Astrocyte (in vitro differentiated cells and primary cell): ENCODE measurements at regions not wholly inside any gene's neighbourhood (a gene's known extent, or its start where the extent isn't known, plus 50 kb on each side); places are given as distances from the start of the nearest gene placed in this dataset.

Experiments used
- EZH2 ChIP-seq: IDR thresholded peaks from 2 replicates; pipeline ENCODE4 v1.6.1; 2012; ENCODE audit warnings: mild to moderate bottlenecking, low read length, inconsistent platforms; ENCODE audit not compliant: insufficient read depth
- TF ChIP-seq, protein P1 (sequence below): IDR thresholded peaks from 2 replicates; pipeline ENCODE4 v1.5.1; 2011; ENCODE audit warnings: low read depth, mild to moderate bottlenecking, inconsistent platforms, low read length, moderate library complexity; ENCODE audit not compliant: insufficient read depth

DNA sequence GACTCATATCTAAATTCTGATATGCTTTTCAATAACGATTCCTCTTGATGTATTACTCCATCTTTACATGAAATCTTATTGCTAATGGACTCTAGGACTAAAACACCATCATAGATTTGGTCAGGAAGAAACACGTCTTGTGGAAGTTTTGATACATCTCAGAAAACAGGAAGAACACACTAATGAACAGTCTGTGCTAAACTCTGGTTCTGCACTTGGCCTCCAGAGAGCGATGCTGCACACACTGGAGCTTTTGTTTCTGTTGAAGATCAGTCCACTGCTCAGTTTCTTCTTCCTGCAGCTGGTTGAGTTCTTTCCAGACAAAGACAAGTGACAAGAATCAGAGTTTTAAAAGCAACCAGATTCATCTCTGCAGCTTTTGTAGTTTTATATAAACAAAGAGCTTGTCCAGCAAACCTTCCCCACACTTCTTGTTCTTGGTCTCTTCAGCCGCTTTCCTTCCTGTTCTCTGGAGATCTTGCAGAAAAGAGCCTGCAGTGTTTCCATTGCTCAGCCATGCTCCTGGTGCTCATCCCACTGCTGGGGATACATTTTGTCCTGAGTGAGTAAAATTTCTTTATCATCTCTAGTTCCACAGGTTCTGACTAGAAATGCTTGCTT is 229.1 kb upstream of the OR4E1 start:
- TF ChIP-seq, protein P1, sequence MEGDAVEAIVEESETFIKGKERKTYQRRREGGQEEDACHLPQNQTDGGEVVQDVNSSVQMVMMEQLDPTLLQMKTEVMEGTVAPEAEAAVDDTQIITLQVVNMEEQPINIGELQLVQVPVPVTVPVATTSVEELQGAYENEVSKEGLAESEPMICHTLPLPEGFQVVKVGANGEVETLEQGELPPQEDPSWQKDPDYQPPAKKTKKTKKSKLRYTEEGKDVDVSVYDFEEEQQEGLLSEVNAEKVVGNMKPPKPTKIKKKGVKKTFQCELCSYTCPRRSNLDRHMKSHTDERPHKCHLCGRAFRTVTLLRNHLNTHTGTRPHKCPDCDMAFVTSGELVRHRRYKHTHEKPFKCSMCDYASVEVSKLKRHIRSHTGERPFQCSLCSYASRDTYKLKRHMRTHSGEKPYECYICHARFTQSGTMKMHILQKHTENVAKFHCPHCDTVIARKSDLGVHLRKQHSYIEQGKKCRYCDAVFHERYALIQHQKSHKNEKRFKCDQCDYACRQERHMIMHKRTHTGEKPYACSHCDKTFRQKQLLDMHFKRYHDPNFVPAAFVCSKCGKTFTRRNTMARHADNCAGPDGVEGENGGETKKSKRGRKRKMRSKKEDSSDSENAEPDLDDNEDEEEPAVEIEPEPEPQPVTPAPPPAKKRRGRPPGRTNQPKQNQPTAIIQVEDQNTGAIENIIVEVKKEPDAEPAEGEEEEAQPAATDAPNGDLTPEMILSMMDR, result peak; percentile 23
- no peak for TF ChIP-seq EZH2
